Uterus (tissue), 2 donors: ENCODE measurements at regions not wholly inside any gene's neighbourhood (a gene's known extent, or its start where the extent isn't known, plus 50 kb on each side); places are given as distances from the start of the nearest gene placed in this dataset.

Experiments used
- POLR2A ChIP-seq, 2 donors: fragments of 450-650 bp; IDR thresholded peaks; one replicate each; pipeline ENCODE4 v1.6.1; 2016; ENCODE audit warnings: antibody characterized with exemption in 2 of 2, mild to moderate bottlenecking in 1 of 2, moderate library complexity in 1 of 2
- TF ChIP-seq, protein P1 (sequence below), 4 experiments: fragments of 200-600 bp in 2 of 4; fragments of 450-650 bp in 2 of 4; sonication (generic) in 2 of 4; IDR thresholded peaks; one replicate each; pipeline ENCODE4 v1.5.1; 2016 to 2019; ENCODE audit warnings: antibody characterized with exemption in 4 of 4, mild to moderate bottlenecking in 2 of 4, moderate library complexity in 1 of 4

DNA sequence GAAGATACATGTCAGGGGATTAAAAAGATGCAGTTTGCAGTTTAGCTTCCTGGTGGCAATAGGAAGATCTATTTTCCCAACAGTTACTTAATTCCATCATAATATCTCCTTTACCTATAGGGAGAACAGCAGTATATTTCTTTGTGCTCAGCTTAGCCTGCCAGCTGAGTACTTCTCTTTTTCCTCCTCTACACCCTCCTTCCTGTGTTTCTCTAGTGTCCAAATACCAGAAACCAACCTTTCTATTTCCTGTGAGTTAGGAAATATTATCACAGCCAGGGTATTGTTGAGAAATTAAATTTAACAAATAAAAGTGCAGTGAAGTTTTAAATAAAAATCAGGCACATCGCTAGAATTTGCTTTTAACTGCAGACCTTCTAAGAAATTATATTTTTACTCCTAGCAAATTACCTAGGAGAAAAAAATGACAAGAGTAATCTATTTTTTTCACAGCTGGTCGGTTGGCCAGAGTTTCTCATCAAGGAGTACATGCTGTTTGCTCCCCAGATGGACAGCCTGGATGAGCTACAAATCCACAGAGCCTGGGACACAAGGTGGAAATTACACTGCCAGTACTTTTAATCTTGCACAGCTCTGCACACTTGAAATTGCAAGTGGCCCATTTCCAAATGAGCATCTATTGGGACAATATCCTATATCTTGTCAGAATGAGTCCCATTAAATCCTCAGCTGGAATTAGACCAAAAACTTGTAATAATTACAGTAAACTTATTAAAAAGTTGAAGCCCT is 185.2 kb upstream of the CFAP20DC start:
- TF ChIP-seq, protein P1, sequence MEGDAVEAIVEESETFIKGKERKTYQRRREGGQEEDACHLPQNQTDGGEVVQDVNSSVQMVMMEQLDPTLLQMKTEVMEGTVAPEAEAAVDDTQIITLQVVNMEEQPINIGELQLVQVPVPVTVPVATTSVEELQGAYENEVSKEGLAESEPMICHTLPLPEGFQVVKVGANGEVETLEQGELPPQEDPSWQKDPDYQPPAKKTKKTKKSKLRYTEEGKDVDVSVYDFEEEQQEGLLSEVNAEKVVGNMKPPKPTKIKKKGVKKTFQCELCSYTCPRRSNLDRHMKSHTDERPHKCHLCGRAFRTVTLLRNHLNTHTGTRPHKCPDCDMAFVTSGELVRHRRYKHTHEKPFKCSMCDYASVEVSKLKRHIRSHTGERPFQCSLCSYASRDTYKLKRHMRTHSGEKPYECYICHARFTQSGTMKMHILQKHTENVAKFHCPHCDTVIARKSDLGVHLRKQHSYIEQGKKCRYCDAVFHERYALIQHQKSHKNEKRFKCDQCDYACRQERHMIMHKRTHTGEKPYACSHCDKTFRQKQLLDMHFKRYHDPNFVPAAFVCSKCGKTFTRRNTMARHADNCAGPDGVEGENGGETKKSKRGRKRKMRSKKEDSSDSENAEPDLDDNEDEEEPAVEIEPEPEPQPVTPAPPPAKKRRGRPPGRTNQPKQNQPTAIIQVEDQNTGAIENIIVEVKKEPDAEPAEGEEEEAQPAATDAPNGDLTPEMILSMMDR (IDR thresholded peaks at IDR 0.05): no peak
- TF ChIP-seq POLR2A (IDR thresholded peaks at IDR 0.05): no peak
